GM23338 (cell line): ENCODE measurements at regions not wholly inside any gene's neighbourhood (a gene's known extent, or its start where the extent isn't known, plus 50 kb on each side); places are given as distances from the start of the nearest gene placed in this dataset.

Source experiments
- CREB1 ChIP-seq: fragments of 250-450 bp; sonication (Bioruptor Pico); IDR thresholded peaks from 2 replicates; pipeline ENCODE4 v1.5.0; 2020; ENCODE audit warnings: low read depth, mild to moderate bottlenecking, moderate library complexity
- CTCF ChIP-seq, 2 experiments: fragments of 200-600 bp in 1 of 2; sonication (generic) in 1 of 2; conservative IDR thresholded peaks; 2 replicates each; pipeline versions ENCODE4 v1.5.1 to v1.6.1; 2016 to 2017; ENCODE audit warnings: antibody characterized with exemption in 2 of 2, low read depth in 2 of 2, mild to moderate bottlenecking in 2 of 2, moderate library complexity in 1 of 2
- ETS1 ChIP-seq: IDR thresholded peaks from 2 replicates; pipeline ENCODE4 v1.6.1; 2016; ENCODE audit warnings: antibody characterized with exemption
- EZH2 ChIP-seq: fragments of 200-600 bp; sonication (generic); IDR thresholded peaks from one replicate; pipeline ENCODE4 v1.8.0; 2017; ENCODE audit warnings: antibody characterized with exemption, mild to moderate bottlenecking, low read depth; ENCODE audit not compliant: unreplicated experiment
- EZH2phosphoT487 ChIP-seq: fragments of 200-600 bp; sonication (generic); IDR thresholded peaks from one replicate; pipeline ENCODE4 v1.8.1; 2018; ENCODE audit warnings: antibody characterized with exemption; ENCODE audit not compliant: unreplicated experiment
- JUNB ChIP-seq: IDR thresholded peaks from one replicate; pipeline ENCODE4 v1.6.1; 2016; ENCODE audit warnings: antibody characterized with exemption; ENCODE audit not compliant: unreplicated experiment
- NANOG ChIP-seq: IDR thresholded peaks from 2 replicates; pipeline ENCODE4 v1.6.1; 2016; ENCODE audit warnings: antibody characterized with exemption, borderline replicate concordance
- POLR2AphosphoS5 ChIP-seq: IDR thresholded peaks from 2 replicates; pipeline ENCODE4 v1.6.1; 2016; ENCODE audit warnings: antibody characterized with exemption, low read depth
- REST ChIP-seq: IDR thresholded peaks from one replicate; pipeline ENCODE4 v1.6.1; 2018; ENCODE audit warnings: antibody characterized with exemption; ENCODE audit not compliant: unreplicated experiment
- ZNF114 ChIP-seq: fragments of 250-450 bp; sonication (Bioruptor Pico); IDR thresholded peaks from 2 replicates; pipeline ENCODE4 v1.5.0; 2020; ENCODE audit warnings: mild to moderate bottlenecking, moderate library complexity
- ZNF331 ChIP-seq: fragments of 250-450 bp; sonication (Bioruptor Pico); IDR thresholded peaks from 2 replicates; pipeline ENCODE4 v1.5.0; 2020; ENCODE audit warnings: low read depth, mild to moderate bottlenecking, moderate library complexity

DNA sequence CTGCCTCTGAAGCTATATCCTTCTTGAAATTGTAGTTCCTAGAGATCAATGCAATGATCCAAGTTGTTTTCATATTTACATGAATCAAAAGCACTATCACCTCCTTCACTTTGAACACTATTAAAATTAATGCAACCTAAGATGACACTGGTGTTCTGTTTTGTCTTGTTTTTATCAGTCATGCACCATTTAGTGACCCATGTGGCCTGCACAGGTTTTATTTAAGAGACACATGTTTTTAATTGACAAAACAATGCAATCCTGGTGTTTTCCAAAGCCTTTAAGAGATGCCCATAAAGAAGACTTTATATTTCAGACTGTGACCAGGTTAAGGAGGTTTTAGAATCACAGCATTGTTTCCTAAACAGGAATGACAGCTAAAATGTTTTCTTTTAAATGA lies 177.5 kb downstream of the FAM181B start:
- TF ChIP-seq CTCF (conservative IDR thresholded peaks at IDR 0.05; ENCODE audit: low read depth in 2 of 2): no peak
- TF ChIP-seq POLR2AphosphoS5: no peak
- no peak for TF ChIP-seq ZNF114 (CRISPR knock-in tag)
- no peak for TF ChIP-seq EZH2phosphoT487
- no peak for TF ChIP-seq REST
- no peak for TF ChIP-seq EZH2
- TF ChIP-seq CREB1 (CRISPR knock-in tag): no peak
- no peak for TF ChIP-seq JUNB
- TF ChIP-seq ZNF331 (CRISPR knock-in tag): no peak
- TF ChIP-seq ETS1: no peak
- no peak for TF ChIP-seq NANOG
